Loucy (cell line): ENCODE measurements at regions not wholly inside any gene's neighbourhood (a gene's known extent, or its start where the extent isn't known, plus 50 kb on each side); places are given as distances from the start of the nearest gene placed in this dataset.

Source experiments
- H2AFZ ChIP-seq: fragments of 200-600 bp; sonication (generic); 2 replicates; pipeline ENCODE4 v1.6.0; 2016; ENCODE audit warnings: antibody characterized with exemption, mild to moderate bottlenecking, low read length, moderate library complexity
- H3F3A ChIP-seq: fragments of 200-600 bp; 2 replicates; pipeline ENCODE4 v1.6.0; 2016; ENCODE audit warnings: antibody characterized with exemption, low read depth, mild to moderate bottlenecking
- H3K27me3 ChIP-seq: fragments of 200-600 bp; sonication (generic); 2 replicates; pipeline ENCODE4 v1.6.1; 2014; ENCODE audit warnings: low read length, mild to moderate bottlenecking; ENCODE audit not compliant: insufficient read depth, poor library complexity, severe bottlenecking
- H3K36me3 ChIP-seq: fragments of 200-600 bp; sonication (generic); 2 replicates; pipeline ENCODE4 v1.6.1; 2016; ENCODE audit warnings: low read length; ENCODE audit not compliant: insufficient read depth
- H3K4me1 ChIP-seq: fragments of 200-600 bp; sonication (generic); 2 replicates; pipeline ENCODE4 v1.5.1; 2014; ENCODE audit warnings: low read length, mild to moderate bottlenecking; ENCODE audit not compliant: insufficient read depth, poor library complexity, severe bottlenecking
- H3K4me2 ChIP-seq: fragments of 200-600 bp; sonication (generic); 2 replicates; pipeline ENCODE4 v1.6.0; 2014; ENCODE audit warnings: antibody characterized with exemption, low read length, low read depth, mild to moderate bottlenecking; ENCODE audit not compliant: poor library complexity, severe bottlenecking
- H3K4me3 ChIP-seq: fragments of 200-600 bp; sonication (generic); 2 replicates; pipeline ENCODE4 v1.5.1; 2014; ENCODE audit warnings: low read length, mild to moderate bottlenecking, mixed read lengths; ENCODE audit not compliant: poor library complexity, severe bottlenecking
- H3K79me2 ChIP-seq: fragments of 200-600 bp; sonication (generic); 2 replicates; pipeline ENCODE4 v1.6.1; 2014; ENCODE audit warnings: low read length; ENCODE audit not compliant: insufficient read depth
- H3K9ac ChIP-seq: fragments of 200-600 bp; sonication (generic); 2 replicates; pipeline ENCODE4 v1.6.0; 2014; ENCODE audit warnings: mild to moderate bottlenecking, low read depth, low read length, moderate library complexity; ENCODE audit not compliant: poor library complexity, severe bottlenecking
- H3K9me2 ChIP-seq: fragments of 200-600 bp; sonication (generic); replicated peaks from 2 replicates; pipeline ENCODE4 v1.6.1; 2016; ENCODE audit warnings: low read depth, low read length, mixed read lengths
- H3K9me3 ChIP-seq: fragments of 200-600 bp; sonication (generic); 2 replicates; pipeline ENCODE4 v1.6.1; 2014; ENCODE audit warnings: mild to moderate bottlenecking, antibody characterized with exemption, low read length, low read depth; ENCODE audit not compliant: insufficient read depth
- H4K20me1 ChIP-seq: fragments of 200-600 bp; sonication (generic); 2 replicates; pipeline ENCODE4 v1.6.0; 2014; ENCODE audit warnings: antibody characterized with exemption, low read length, mild to moderate bottlenecking; ENCODE audit not compliant: insufficient read depth, poor library complexity, severe bottlenecking
- EZH2phosphoT487 ChIP-seq: fragments of 200-600 bp; IDR thresholded peaks from 2 replicates; pipeline ENCODE4 v1.6.1; 2018; ENCODE audit warnings: antibody characterized with exemption, mild to moderate bottlenecking, moderate library complexity, borderline replicate concordance
- TF ChIP-seq, protein P1 (sequence below): fragments of 200-600 bp; sonication (generic); conservative IDR thresholded peaks from 2 replicates; pipeline ENCODE4 v1.5.1; 2014; ENCODE audit warnings: mild to moderate bottlenecking, antibody characterized with exemption, low read length

- H4K20me1 ChIP-seq: no peaks in the 10 kb centered on the region
- H3K36me3 ChIP-seq: no peaks in the 10 kb centered on the region
- H3K4me2 ChIP-seq: no peak overlapping the region
- no peak overlapping the region for H3K4me3 ChIP-seq
- H3F3A ChIP-seq: no peaks in the 10 kb centered on the region
- no peaks in the 10 kb centered on the region for H3K9me2 ChIP-seq
- H3K27me3 ChIP-seq: no peaks in the 10 kb centered on the region
- TF ChIP-seq EZH2phosphoT487: no peak
- TF ChIP-seq, protein P1, sequence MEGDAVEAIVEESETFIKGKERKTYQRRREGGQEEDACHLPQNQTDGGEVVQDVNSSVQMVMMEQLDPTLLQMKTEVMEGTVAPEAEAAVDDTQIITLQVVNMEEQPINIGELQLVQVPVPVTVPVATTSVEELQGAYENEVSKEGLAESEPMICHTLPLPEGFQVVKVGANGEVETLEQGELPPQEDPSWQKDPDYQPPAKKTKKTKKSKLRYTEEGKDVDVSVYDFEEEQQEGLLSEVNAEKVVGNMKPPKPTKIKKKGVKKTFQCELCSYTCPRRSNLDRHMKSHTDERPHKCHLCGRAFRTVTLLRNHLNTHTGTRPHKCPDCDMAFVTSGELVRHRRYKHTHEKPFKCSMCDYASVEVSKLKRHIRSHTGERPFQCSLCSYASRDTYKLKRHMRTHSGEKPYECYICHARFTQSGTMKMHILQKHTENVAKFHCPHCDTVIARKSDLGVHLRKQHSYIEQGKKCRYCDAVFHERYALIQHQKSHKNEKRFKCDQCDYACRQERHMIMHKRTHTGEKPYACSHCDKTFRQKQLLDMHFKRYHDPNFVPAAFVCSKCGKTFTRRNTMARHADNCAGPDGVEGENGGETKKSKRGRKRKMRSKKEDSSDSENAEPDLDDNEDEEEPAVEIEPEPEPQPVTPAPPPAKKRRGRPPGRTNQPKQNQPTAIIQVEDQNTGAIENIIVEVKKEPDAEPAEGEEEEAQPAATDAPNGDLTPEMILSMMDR: no peak
- H2AFZ ChIP-seq: no peak overlapping the region
- H3K79me2 ChIP-seq: no peaks in the 10 kb centered on the region
- H3K9ac ChIP-seq: no peak overlapping the region
- no peaks in the 10 kb centered on the region for H3K4me1 ChIP-seq
- H3K9me3 ChIP-seq: no peaks in the 10 kb centered on the region
These were observed 598.4 kb upstream of the GNPDA2 start for GRCh38 chr4:45324455-45325417.

DNA sequence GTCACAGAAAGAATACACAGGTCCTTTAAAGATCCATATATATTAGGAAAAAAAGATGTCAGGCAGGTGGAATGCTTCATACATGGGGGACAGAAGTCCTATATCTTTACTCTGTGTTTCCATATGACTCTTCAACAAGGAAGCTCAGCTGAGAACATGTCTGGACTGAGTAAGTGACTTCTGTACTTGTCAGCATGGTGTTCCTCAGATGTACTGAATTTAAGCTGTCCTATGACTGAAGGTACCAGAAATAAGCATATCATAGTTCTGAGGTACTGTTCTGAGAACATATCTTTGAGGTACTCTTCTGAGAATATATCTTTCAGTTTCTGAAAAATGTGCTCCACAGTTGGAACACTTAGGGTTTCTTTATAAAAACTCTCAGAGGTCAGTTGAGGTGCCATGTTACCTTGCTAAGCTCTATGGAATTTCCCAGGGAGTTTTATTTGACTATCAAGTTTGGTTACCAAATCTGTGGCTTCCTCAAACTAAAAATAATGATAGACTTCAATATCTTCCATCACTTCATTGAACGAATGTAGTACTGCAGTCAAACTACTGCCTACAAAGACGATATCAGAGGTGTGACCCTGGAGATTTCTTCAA, 597.2 kb upstream of the GNPDA2 start:
- H3K4me1 ChIP-seq: no peaks in the 10 kb centered on the region
- no peaks in the 10 kb centered on the region for H3K27me3 ChIP-seq
- H2AFZ ChIP-seq: no peak overlapping the region
- H3K9ac ChIP-seq: no peak overlapping the region
- no peaks in the 10 kb centered on the region for H3K9me3 ChIP-seq
- no peaks in the 10 kb centered on the region for H3K36me3 ChIP-seq
- no peaks in the 10 kb centered on the region for H3K9me2 ChIP-seq
- H3F3A ChIP-seq: no peaks in the 10 kb centered on the region
- H3K79me2 ChIP-seq: no peaks in the 10 kb centered on the region
- no peak for TF ChIP-seq EZH2phosphoT487
- TF ChIP-seq, protein P1: no peak
- no peak overlapping the region for H3K4me3 ChIP-seq
- no peak overlapping the region for H3K4me2 ChIP-seq
- no peaks in the 10 kb centered on the region for H4K20me1 ChIP-seq

DNA sequence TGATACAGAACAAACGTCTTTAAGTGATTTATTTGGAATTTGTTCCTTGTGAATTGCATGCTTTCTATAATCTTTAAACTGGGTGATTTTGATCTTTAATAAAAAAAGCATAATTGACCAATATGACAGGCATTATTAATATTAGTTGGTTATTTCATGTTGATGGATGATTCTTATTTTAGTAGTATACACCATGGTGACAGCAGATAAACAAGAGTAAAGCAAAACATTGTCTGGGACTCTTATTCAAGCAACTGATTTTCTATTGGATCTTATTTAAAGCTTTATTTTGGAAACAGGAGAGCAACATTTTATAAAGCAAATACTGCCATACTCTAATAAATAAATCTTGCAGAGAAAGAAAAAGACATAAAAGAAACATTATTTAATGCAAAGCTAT, 591.4 kb upstream of the GNPDA2 start:
- H3K9ac ChIP-seq: no peak overlapping the region
- H3K4me1 ChIP-seq: no peaks in the 10 kb centered on the region
- H2AFZ ChIP-seq: no peak overlapping the region
- H3K4me2 ChIP-seq: no peak overlapping the region
- no peak overlapping the region for H3K4me3 ChIP-seq
- no peaks in the 10 kb centered on the region for H3F3A ChIP-seq
- H4K20me1 ChIP-seq: no peaks in the 10 kb centered on the region
- H3K9me3 ChIP-seq: no peaks in the 10 kb centered on the region
- H3K27me3 ChIP-seq: no peaks in the 10 kb centered on the region
- no peak for TF ChIP-seq EZH2phosphoT487
- TF ChIP-seq, protein P1: no peak
- H3K79me2 ChIP-seq: no peaks in the 10 kb centered on the region
- H3K9me2 ChIP-seq: no peaks in the 10 kb centered on the region
- no peaks in the 10 kb centered on the region for H3K36me3 ChIP-seq
